ENCODE measurements at regions not wholly inside any gene's neighbourhood (a gene's known extent, or its start where the extent isn't known, plus 50 kb on each side); places are given as distances from the start of the nearest gene placed in this dataset.

DNA sequence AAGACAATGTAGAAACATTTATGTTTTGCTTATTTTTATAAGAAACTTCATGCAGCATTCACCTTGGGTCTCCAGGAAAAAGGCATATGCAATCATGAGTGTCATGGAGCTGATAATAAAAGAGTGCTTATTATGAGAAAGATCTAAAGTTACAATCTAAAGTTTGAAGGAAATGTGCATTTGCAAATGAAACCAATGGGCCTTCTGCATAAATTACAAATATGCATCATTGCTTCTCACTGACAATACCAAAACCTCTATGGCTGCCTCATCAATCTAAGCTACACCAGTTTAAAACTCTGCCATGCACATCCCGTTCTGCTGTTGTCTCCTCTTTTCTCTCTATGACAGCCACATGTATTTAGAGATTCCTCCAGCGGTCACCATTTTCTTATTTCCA, 103.2 kb upstream of the ABI3BP start:
- Histone ChIP-seq H3K27ac (ENCODE audit: insufficient read depth, low read depth, low read length) (no peak overlapping the region), H3K9me1 (replicated peaks; ENCODE audit: control insufficient read depth, extremely low read depth, insufficient read depth, low read length) (no peaks in the 10 kb centered on the region), H3K27me3 (ENCODE audit: control insufficient read depth in 2 of 2, insufficient read depth in 2 of 2, low read length in 2 of 2) (no peaks in the 10 kb centered on the region), H3K36me3 (ENCODE audit: control insufficient read depth in 2 of 2, extremely low read depth in 1 of 2, insufficient read depth in 2 of 2, low read length in 2 of 2) (no peaks in the 10 kb centered on the region), H3K9me3 (replicated peaks; ENCODE audit: control insufficient read depth, insufficient read depth, low read length) (no peaks in the 10 kb centered on the region), H4K20me1 (replicated peaks; ENCODE audit: control insufficient read depth, extremely low read depth, insufficient read depth, low read length) (no peaks in the 10 kb centered on the region), H3K79me2 (ENCODE audit: control insufficient read depth, insufficient read depth, low read length) (no peaks in the 10 kb centered on the region), H2AFZ (ENCODE audit: low read depth, low read length) (no peak overlapping the region), H3K4me3 (replicated peaks in 1 of 3; ENCODE audit: insufficient read depth in 1 of 3, low read depth in 1 of 3, low read length in 3 of 3) (no peak overlapping the region), H3K4me1 (ENCODE audit: control insufficient read depth, extremely low read depth, insufficient read depth, low read length) (no peaks in the 10 kb centered on the region), H3K4me2 (ENCODE audit: insufficient read depth, low read length) (no peak overlapping the region), H3K9ac (replicated peaks; ENCODE audit: extremely low read depth, insufficient read depth, low read length) (no peak overlapping the region)
- TF ChIP-seq JUN (IDR thresholded peaks at IDR 0.05; ENCODE audit: borderline replicate concordance, insufficient read depth, insufficient read length, low read depth) (no peak), POLR2A (IDR thresholded peaks at IDR 0.05; ENCODE audit: low read depth, low read length) (no peak), GATA2 (IDR thresholded peaks at IDR 0.05; ENCODE audit: insufficient read depth, insufficient read length, low read depth, low read length) (no peak), MYC (IDR thresholded peaks at IDR 0.05; ENCODE audit: low read depth, low read length) (no peak), EZH2 (IDR thresholded peaks at IDR 0.05; ENCODE audit: borderline replicate concordance, low read depth, low read length, severe bottlenecking) (no peak), POLR2AphosphoS5 (IDR thresholded peaks at IDR 0.05; ENCODE audit: insufficient read depth, low read depth, low read length) (no peak), FOS (IDR thresholded peaks at IDR 0.05; ENCODE audit: borderline replicate concordance, insufficient read depth, low read length) (no peak)
- TF ChIP-seq, protein P1, sequence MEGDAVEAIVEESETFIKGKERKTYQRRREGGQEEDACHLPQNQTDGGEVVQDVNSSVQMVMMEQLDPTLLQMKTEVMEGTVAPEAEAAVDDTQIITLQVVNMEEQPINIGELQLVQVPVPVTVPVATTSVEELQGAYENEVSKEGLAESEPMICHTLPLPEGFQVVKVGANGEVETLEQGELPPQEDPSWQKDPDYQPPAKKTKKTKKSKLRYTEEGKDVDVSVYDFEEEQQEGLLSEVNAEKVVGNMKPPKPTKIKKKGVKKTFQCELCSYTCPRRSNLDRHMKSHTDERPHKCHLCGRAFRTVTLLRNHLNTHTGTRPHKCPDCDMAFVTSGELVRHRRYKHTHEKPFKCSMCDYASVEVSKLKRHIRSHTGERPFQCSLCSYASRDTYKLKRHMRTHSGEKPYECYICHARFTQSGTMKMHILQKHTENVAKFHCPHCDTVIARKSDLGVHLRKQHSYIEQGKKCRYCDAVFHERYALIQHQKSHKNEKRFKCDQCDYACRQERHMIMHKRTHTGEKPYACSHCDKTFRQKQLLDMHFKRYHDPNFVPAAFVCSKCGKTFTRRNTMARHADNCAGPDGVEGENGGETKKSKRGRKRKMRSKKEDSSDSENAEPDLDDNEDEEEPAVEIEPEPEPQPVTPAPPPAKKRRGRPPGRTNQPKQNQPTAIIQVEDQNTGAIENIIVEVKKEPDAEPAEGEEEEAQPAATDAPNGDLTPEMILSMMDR (IDR thresholded peaks at IDR 0.05; ENCODE audit: extremely low read depth in 1 of 2, insufficient read depth in 1 of 2, low read depth in 1 of 2, low read length in 2 of 2): no peak
- TF ChIP-seq, protein P2, sequence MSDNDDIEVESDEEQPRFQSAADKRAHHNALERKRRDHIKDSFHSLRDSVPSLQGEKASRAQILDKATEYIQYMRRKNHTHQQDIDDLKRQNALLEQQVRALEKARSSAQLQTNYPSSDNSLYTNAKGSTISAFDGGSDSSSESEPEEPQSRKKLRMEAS (IDR thresholded peaks at IDR 0.05; ENCODE audit: insufficient read depth, insufficient read length): no peak
- intact Hi-C loops (cut with micrococcal nuclease): loop anchor here (5.0 kb wide), 1 partner anchor 296 kb away; no protein-coding TSS in a partner anchor
- no TSS peak for BruUV-seq (replicated peaks)
- FAIRE-seq: no peak
- CTCF ChIA-PET: interaction anchor here (1.1 to 1.2 kb wide), 2 partner anchors 18 to 31 kb away, joined by 3 read pairs; no protein-coding TSS in a partner anchor
- POLR2A ChIA-PET: no interaction called here
- dilution Hi-C loops (cut with MboI; ENCODE audit: extremely low pct_ligation_motif_present, low sequenced_read_pairs): no loop called here
- no peak for DNase-seq (ENCODE audit: low read depth, low spot score)
